OCI-LY3 (cell line): ENCODE measurements at regions not wholly inside any gene's neighbourhood (a gene's known extent, or its start where the extent isn't known, plus 50 kb on each side); places are given as distances from the start of the nearest gene placed in this dataset.

Experiments used
- H2AFZ ChIP-seq: fragments of 200-600, 300-600 bp; shearing (Covaris generic); 2 replicates; pipeline ENCODE4 v1.6.0; 2014; ENCODE audit warnings: antibody characterized with exemption, low read depth, low read length
- H3K27ac ChIP-seq: fragments of 200-600, 300-600 bp; sonication (generic); 2 replicates; pipeline ENCODE4 v1.5.1; 2014; ENCODE audit warnings: mild to moderate bottlenecking, low read length, moderate library complexity, mixed read lengths
- H3K27me3 ChIP-seq: fragments of 200-600, 300-600 bp; sonication (generic); 2 replicates; pipeline ENCODE4 v1.6.1; 2014; ENCODE audit warnings: low read depth, low read length, mixed read lengths
- H3K36me3 ChIP-seq: fragments of 200-600, 300-600 bp; sonication (generic); replicated peaks from 2 replicates; pipeline ENCODE3; 2014; ENCODE audit warnings: low read depth, low read length, mixed read lengths
- H3K4me1 ChIP-seq: fragments of 300-600, 200-600 bp; sonication (generic); 2 replicates; pipeline ENCODE4 v1.6.1; 2014; ENCODE audit warnings: low read length, mixed read lengths
- H3K4me2 ChIP-seq: fragments of 200-600, 300-600 bp; sonication (generic); 2 replicates; pipeline ENCODE4 v1.6.1; 2014; ENCODE audit warnings: low read length, mixed read lengths
- H3K4me3 ChIP-seq: fragments of 300-600, 200-600 bp; sonication (generic); 2 replicates; pipeline ENCODE4 v1.5.1; 2014; ENCODE audit warnings: antibody characterized with exemption, mild to moderate bottlenecking, low read length, moderate library complexity
- H3K79me2 ChIP-seq: fragments of 300-600, 200-600 bp; shearing (Covaris generic); 2 replicates; pipeline ENCODE4 v1.6.1; 2014; ENCODE audit warnings: mild to moderate bottlenecking, low read length, mixed read lengths
- H3K9ac ChIP-seq: fragments of 300-600, 200-600 bp; shearing (Covaris generic); 2 replicates; pipeline ENCODE4 v1.6.0; 2014; ENCODE audit warnings: mild to moderate bottlenecking, low read length, moderate library complexity
- H3K9me3 ChIP-seq: fragments of 200-600, 300-600 bp; shearing (Covaris generic); 2 replicates; pipeline ENCODE4 v1.6.1; 2014; ENCODE audit warnings: low read length, mixed read lengths; ENCODE audit not compliant: insufficient read depth
- H4K20me1 ChIP-seq: fragments of 200-600, 300-600 bp; sonication (generic); 2 replicates; pipeline ENCODE4 v1.6.1; 2016; ENCODE audit warnings: low read length, mixed read lengths; ENCODE audit not compliant: insufficient read depth
- CTCF ChIP-seq: fragments of 200-600, 300-600 bp; sonication (generic); IDR thresholded peaks from 2 replicates; pipeline ENCODE4 v1.5.1; 2014; ENCODE audit warnings: antibody characterized with exemption, low read length, low read depth
- EZH2phosphoT487 ChIP-seq: fragments of 200-600 bp; shearing (Covaris generic); IDR thresholded peaks from 2 replicates; pipeline ENCODE4 v1.6.1; 2018; ENCODE audit warnings: antibody characterized with exemption, mixed run types, low read depth

GRCh38 chr9:82410866-82411265 is 422.3 kb downstream of the SPATA31D1 start:
- no peak overlapping the region for H3K4me3 ChIP-seq
- no peak overlapping the region for H3K9ac ChIP-seq
- H4K20me1 ChIP-seq, result no peaks in the 10 kb centered on the region
- peaks cover 24% of the 10 kb centered on the region for H3K4me1 ChIP-seq
- no peaks in the 10 kb centered on the region for H3K79me2 ChIP-seq
- no peak overlapping the region for H3K27ac ChIP-seq
- no peak for TF ChIP-seq CTCF
- no peak for TF ChIP-seq EZH2phosphoT487
- no peaks in the 10 kb centered on the region for H3K9me3 ChIP-seq
- H3K36me3 ChIP-seq, result no peaks in the 10 kb centered on the region
- no peak overlapping the region for H2AFZ ChIP-seq
- no peaks in the 10 kb centered on the region for H3K27me3 ChIP-seq
- peak overlapping the region; percentile 46 for H3K4me2 ChIP-seq

- TF ChIP-seq CTCF (no peak), EZH2phosphoT487 (no peak)
- H3K4me2 ChIP-seq, result no peak overlapping the region
These were observed 424.2 kb downstream of the SPATA31D1 start for GRCh38 chr9:82412586-82413305.

GRCh38 chr9:82417501-82417900 is 428.9 kb downstream of the SPATA31D1 start:
- no peak overlapping the region for H3K9ac ChIP-seq
- H3K4me2 ChIP-seq, result no peak overlapping the region
- H2AFZ ChIP-seq, result no peak overlapping the region
- no peak overlapping the region for H3K27ac ChIP-seq
- no peaks in the 10 kb centered on the region for H3K79me2 ChIP-seq
- H3K9me3 ChIP-seq, result no peaks in the 10 kb centered on the region
- H3K4me1 ChIP-seq, result no peaks in the 10 kb centered on the region; the same call in 1 of the 2 replicates
- no peak overlapping the region for H3K4me3 ChIP-seq
- TF ChIP-seq CTCF (no peak), EZH2phosphoT487 (no peak)
- H3K27me3 ChIP-seq, result no peaks in the 10 kb centered on the region
- H4K20me1 ChIP-seq, result no peaks in the 10 kb centered on the region
- no peaks in the 10 kb centered on the region for H3K36me3 ChIP-seq

More at GRCh38 chr9:82412586-82413305, 424.2 kb downstream of the SPATA31D1 start:
- Histone ChIP-seq H3K79me2 (no peaks in the 10 kb centered on the region), H4K20me1 (no peaks in the 10 kb centered on the region), H2AFZ (no peak overlapping the region), H3K9me3 (no peaks in the 10 kb centered on the region), H3K27ac (no peak overlapping the region), H3K4me3 (no peak overlapping the region), H3K27me3 (no peaks in the 10 kb centered on the region), H3K36me3 (no peaks in the 10 kb centered on the region), H3K9ac (no peak overlapping the region), H3K4me1 (peaks cover 24% of the 10 kb centered on the region)

- no peak overlapping the region for H3K4me2 ChIP-seq
- H3K4me3 ChIP-seq, result no peak overlapping the region
- H3K4me1 ChIP-seq, result no peaks in the 10 kb centered on the region; the same call in 1 of the 2 replicates
- no peaks in the 10 kb centered on the region for H3K27me3 ChIP-seq
- H3K27ac ChIP-seq, result no peak overlapping the region
- H2AFZ ChIP-seq, result no peak overlapping the region
- no peaks in the 10 kb centered on the region for H4K20me1 ChIP-seq
- TF ChIP-seq CTCF (no peak), EZH2phosphoT487 (no peak)
- H3K36me3 ChIP-seq, result no peaks in the 10 kb centered on the region
- no peak overlapping the region for H3K9ac ChIP-seq
- H3K79me2 ChIP-seq, result no peaks in the 10 kb centered on the region
- no peaks in the 10 kb centered on the region for H3K9me3 ChIP-seq
These were observed 429.8 kb downstream of the SPATA31D1 start for GRCh38 chr9:82418334-82418733.
